Fibroblast of lung (primary cell): ENCODE measurements at regions not wholly inside any gene's neighbourhood (a gene's known extent, or its start where the extent isn't known, plus 50 kb on each side); places are given as distances from the start of the nearest gene placed in this dataset.
"Not testable (repeated sequence)": the region's sequence is repeated elsewhere in the genome, so short reads cannot be mapped to it uniquely, and the experiment has no call there.

ENCODE experiments used
- CTCF ChIP-seq, 2 donors: IDR thresholded peaks in 1 of 2; conservative IDR thresholded peaks in 1 of 2; 1 replicate in 1 of 2; 2 replicates in 1 of 2; pipeline ENCODE4 v1.5.1; 2011 to 2012; ENCODE audit warnings: low read length in 2 of 2, control low read depth in 1 of 2, inconsistent platforms in 1 of 2, low read depth in 1 of 2, mild to moderate bottlenecking in 1 of 2
- EZH2 ChIP-seq: IDR thresholded peaks from 2 replicates; pipeline ENCODE4 v1.5.1; 2012; ENCODE audit warnings: low read length, control low read depth, mild to moderate bottlenecking; ENCODE audit errors: missing control alignments

GRCh38 chr9:41663497-41664036 lies 465.7 kb downstream of the CNTNAP3B start:
- TF ChIP-seq CTCF (conservative IDR thresholded peaks at IDR 0.05 in 1 of 2, IDR thresholded peaks at IDR 0.05 in 1 of 2; ENCODE audit: low read depth in 1 of 2, low read length in 2 of 2); EZH2: not testable (repeated sequence)
